GM21737 (cell line): ENCODE measurements at regions not wholly inside any gene's neighbourhood (a gene's known extent, or its start where the extent isn't known, plus 50 kb on each side); places are given as distances from the start of the nearest gene placed in this dataset.
"Not testable (repeated sequence)": the region's sequence is repeated elsewhere in the genome, so short reads cannot be mapped to it uniquely, and the experiment has no call there.

Experiments used
- ATAC-seq: cut with Tn5 transposase; IDR thresholded peaks from one replicate; pipeline ENCODE4 v1.9.1; 2021; ENCODE audit warnings: mild to moderate bottlenecking, moderate library complexity; ENCODE audit not compliant: unreplicated experiment

DNA sequence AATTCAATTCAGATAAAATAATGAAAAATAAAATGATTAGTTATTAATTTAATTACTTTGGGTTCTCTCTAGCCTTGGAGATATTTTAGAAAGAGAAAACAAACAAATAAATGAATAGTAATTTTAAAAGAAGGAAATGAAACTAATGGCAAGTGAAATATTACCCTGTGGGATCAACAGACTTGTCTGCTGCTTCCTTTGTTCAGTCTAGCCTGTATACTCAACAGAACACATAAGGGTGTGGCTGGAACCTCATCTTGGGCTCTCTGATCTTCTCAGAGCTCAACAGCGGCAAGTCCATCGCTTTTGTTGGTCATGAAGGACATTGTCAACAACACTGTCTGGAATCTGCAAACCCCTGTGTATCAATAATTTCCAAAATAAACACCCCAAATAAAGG is 904.9 kb downstream of the IPMK start:
- peak; percentile 78 for ATAC-seq

DNA sequence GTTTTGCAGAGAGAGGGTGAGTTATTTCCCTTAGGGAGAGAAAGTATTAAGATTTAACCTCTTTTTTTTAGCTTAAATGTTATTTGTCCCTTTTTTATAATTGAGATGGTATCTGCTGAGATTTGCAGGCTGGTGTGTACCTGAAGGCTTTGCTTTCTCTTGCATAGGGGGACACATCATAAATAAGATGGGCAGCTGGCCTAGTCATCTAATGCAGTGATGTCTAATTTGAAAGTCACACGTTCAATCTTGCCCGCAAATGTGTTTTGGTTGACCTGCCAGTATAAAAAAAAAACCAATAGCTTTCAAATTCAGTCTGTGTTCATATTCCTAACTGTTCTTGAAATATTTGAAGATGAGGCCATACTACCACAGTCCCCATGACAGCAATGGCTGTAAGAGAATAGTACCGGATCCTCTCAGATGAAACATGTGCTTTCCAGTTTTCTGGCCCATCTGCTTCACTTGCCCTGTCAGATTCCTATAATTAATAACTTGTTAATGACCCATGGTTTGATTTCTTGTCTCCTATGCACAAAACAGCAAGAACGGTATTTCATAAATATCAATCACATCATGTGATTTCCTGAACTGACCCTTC is 914.2 kb downstream of the IPMK start:
- ATAC-seq, result no peak

DNA sequence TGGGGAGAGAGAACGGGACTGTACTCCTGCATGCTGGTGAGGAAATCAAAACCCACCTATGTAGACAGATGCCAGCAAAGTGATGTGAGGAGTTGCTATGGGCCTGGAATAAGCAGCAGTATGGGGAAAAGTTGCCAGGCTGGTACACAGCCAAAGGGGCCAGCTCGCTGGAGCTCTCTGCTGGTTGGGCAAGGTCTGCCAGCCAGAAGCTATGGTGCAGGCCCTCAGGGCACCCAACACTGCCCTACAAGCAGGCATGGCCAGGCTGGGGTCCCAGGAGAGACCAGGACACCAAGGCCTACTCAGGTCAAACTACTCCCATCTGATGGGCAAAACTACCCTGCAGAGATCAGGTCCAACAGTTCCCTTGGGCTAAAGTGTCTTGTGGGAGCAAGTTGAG is 916.6 kb downstream of the IPMK start:
- ATAC-seq, result no peak

DNA sequence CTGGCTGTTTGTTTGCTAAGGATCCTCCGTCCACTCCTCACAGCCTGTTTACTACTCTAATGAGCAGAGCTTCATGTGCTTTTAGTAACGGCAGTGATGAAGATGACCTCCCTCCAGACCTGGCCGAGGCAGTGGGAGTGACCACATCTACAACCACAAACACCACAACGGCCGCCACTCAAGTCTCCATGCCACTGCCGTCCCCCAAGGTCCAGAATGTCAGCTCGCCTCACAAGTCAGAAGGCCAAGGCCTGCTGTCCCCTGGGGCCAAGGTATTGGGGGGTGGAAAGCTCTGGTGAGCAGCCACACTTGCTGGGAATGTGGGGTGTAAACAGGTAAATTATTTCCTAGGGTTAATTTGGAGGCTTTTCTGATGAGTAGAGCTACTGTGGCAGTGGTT is 926.4 kb downstream of the IPMK start:
- no peak for ATAC-seq

DNA sequence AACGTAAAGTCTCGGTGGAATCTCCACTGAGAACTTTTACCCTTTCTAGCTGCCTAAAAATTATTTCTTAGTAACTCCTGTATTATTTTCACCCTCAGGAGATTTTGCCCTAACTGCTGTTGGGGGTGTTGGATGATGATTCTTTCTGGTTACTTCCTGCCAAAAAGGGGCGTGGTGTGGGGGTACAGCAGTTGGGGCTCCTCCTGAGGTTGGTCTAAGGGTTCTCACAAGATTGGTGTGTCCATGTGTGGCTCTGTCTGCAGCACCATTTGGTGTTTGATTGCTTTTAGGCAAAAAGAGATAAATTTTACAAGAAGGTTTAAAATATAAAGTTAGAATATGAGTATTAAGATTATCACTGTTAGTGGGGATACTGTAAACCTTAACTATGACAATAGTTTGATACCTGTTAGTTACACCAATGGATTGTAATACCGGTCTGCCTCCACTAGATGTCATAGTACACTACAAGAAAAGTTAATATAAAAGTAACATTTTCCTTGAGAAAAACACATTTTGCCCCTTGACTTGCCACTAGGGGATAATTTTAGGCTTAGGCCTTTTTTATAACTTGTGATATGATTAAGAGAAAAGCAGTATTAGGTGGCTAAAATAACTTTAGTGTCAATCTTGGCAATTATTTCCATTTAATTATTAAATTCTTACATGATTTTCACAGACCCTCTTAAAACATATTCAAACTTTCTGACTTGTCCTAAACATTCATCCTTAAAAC is 928.7 kb downstream of the IPMK start:
- ATAC-seq, result no peak

DNA sequence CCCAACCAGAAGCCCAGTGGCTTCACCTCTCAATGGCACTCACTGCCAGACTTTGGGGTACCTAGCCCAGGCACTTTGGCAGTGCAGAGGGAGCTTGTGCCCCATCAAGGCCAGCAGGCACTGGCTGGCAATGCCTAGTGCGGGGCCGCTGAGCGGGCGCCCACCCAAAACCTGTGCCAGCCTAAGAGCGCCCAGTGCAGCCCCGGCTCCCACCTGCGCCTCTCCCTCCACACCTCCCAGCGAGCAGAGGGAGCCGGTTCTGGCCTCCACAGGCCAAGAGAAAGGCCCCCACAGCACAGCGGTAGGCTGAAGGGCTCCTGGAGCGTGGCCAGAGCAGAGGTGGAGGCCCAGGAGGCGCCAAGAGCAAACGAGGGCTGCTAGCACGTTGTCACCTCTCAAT is 930.8 kb downstream of the IPMK start:
- ATAC-seq, result no peak

DNA sequence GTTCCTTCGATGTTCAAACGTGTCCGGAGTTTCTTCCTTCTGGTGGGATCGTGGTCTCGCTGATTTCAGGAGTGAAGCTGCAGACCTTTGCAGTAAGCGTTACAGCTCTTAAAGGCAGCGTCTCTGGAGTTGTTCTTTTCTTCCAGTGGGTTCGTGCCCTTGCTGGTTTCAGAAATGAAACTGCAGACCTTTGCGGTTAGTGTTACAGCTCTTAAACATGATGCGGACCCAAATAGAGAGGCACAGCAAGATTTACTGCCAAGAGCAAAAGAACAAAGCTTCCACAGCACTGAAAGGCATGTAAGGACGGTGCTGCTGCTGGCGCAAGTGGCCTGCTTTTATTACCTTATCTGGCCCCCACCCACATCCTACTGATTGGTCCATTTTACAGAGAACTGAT is 931.4 kb downstream of the IPMK start:
- ATAC-seq, result no peak

DNA sequence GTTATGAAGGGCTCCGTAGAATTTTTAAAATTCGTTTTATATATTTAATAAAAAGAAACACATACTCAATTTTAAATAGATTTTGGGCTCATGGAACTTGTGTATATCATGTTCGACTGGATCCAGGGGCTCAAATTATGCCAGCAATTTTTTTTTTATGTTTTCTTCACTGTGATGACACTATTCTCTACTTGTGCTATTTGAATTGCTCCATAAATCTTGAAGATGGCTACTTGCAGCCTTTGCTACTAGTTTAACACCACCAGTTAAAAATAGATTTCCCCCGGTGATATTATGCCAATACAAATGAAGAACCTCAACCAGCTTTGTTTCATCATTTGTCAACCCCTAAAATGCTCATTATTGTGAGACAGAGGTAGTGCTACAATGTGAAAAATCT is 933.2 kb downstream of the IPMK start:
- no peak for ATAC-seq

DNA sequence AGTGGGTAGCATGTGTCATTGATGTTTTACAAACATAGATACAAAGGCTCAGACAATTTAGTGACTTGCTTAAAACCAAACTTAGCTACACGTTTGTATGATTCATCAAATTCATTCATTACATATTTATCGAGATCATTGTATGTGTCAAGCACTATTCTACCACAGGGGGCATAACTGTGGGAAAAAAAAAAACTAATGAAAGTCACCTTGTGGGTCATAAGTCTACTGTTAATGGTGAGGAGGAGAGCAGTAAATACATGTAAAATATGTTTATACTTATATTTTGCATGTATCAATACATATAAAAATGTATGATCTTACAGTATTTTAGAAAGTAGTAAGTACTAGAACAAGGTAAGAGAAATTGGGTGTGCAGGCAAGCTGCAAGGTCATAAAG is 933.8 kb downstream of the IPMK start:
- ATAC-seq, result no peak

DNA sequence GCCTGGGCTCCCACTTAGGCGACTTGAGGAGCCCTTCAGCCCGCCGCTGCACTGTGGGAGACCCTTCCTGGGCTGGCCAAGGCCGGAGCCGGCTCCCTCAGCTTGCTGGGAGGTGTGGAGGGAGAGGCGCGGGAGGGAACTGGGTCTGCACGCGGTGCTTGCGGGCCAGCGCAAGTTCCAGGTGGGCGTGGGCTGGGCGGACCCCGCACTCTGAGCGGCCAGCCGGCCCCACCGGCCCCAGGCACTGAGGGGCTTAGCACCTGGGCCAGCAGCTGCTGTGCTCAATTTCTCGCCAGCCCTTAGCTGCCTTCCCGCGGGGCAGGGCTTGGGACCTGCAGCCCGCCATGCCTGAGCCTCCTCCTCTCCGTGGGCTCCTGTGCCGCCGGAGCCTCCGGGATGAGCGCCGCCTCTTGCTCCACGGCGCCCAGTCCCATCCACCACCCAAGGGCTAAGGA is 946.3 kb downstream of the IPMK start:
- ATAC-seq, result not testable (repeated sequence)

DNA sequence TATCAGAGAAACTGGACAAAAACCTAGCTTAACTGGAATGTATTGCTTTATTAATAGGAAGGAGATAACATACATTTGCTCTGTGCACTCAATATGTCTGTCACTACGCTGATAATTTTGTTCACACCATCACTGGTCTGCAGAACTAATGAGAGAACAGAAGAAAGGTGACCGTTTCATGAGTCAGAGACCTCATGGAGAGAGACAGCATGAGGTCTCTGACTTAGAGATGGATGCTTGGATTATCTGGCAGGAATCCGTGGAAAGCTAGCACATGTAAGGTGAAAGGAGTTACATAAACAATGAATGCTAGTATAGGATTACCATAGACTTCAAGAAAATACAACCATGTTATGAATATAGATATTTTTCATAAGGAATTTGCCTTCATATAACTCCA is 947.3 kb downstream of the IPMK start:
- no peak for ATAC-seq

DNA sequence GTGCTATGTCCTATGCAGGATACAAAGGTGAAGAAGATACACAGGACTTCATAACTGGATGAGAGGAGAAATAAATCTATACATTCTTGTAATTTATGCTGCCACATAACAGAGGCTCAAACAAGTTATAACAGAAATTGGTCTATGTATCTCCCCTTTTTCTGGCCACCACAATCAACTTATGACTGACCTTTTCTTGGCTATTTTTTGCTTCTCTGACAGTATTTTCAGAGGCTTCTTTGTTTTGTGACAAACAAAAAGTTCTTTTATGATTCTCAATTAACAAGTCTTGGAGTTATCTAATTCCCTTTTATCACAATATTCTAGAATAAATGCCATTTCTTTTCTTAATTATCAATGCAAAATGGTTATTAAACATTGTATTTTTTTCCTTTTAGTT is 953.0 kb upstream of the ZWINT start:
- no peak for ATAC-seq

DNA sequence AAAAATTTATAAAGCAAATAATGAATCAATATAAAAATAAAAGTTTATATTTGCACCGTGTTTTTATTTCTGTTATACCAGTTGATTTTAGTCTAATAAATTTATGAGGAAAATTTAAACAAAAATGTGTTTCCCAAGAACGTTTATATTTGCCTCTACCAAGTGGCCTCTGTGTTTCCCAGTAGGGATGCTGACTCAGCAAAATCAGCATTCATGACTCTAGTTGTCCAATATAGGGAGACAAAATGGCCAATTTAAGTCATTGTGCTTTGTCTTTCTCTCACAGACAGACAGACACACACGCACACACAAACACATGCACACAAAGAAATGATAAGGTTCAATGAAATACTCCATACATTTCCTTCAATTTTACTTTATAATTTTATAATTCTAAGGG is 942.5 kb upstream of the ZWINT start:
- ATAC-seq, result no peak

DNA sequence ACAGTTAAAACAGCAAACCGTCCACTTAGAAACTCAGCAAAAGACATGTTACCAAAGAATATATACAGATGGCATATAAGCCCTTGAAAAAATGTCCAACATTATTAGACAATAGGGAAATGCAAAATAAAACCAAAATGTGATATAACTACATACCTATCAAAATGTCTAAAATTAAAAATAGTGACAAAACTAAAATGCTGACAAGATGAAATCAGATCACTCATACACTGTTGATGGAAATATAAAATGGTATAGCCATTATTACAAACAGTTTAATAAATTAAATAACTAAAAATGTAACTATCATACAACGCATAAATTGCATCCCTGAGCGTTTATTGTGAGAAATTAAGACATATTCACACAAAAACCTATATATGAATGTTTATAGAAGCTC is 939.7 kb upstream of the ZWINT start:
- no peak for ATAC-seq

DNA sequence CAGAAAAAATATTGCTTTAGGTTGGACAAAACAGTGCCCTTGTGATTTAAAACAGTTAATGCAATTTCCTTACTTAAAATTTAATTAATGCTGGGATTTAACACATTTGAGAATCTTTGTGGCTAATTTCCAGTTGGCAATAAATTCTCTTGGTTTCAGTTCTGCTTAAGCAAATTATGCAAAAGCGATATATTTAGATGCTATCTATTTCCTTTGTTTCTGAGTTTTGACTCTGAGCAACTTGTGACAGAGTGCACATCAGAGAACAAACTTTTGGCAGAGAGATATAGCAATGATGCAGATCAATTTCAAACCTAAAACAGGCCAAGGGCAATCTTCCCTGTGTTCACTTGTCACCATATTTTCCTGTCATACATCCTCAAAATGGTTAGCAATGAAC is 933.6 kb upstream of the ZWINT start:
- no peak for ATAC-seq

DNA sequence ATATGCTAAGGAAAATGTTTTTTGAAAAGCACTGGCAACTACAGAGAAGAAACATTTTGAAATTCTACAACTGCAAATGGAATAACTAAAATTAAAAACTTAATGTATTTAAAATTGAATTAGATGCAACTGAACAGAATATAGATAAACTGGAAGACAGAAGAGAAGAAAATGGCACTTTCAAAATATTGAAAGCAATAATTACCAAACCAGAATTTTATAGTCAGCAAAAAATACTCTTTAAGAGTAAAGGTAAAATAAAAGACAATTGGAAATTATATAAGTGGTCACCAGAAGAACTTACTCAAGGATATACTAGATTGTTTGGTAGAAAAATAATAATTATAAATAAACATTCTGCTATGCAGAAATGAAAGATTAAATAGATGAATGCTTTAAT is 927.7 kb upstream of the ZWINT start:
- ATAC-seq, result no peak

DNA sequence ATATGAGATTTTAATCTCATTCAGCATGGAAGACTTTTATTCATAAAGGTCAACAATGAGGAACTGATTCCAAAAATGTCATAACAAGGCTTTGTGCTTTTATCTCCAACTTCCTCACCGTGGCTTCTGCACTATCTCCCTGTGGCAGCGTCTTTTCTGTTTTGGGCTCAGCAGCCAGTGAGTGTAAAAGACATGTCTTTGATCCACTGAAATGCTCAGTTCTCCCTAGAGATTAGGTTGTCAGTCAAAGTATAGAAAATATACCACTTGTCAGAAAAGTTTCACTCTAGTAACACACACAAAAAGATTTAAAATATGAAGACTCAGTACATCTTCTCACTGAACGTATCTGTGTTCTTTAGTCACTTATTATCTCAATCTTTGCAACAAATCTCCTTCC is 901.8 kb upstream of the ZWINT start:
- no peak for ATAC-seq

DNA sequence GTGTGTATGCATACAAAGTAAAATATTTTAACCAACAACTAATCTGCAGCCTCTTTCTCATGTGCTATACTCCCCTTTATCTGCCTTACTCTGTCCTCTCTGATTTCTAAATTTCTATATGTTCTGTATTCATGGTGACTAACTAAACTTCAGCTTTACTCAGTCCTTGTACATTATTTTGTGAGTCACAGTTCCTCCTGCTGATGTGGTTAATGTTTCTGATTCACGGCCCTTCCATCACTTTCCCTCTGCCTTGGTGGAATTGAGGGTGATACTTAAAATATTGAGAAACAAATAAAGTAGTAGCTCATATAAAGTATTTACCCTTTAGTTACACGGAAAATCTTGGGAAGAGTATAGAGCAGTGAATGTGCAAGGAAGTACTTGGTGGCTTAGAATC is 899.1 kb upstream of the ZWINT start:
- no peak for ATAC-seq

DNA sequence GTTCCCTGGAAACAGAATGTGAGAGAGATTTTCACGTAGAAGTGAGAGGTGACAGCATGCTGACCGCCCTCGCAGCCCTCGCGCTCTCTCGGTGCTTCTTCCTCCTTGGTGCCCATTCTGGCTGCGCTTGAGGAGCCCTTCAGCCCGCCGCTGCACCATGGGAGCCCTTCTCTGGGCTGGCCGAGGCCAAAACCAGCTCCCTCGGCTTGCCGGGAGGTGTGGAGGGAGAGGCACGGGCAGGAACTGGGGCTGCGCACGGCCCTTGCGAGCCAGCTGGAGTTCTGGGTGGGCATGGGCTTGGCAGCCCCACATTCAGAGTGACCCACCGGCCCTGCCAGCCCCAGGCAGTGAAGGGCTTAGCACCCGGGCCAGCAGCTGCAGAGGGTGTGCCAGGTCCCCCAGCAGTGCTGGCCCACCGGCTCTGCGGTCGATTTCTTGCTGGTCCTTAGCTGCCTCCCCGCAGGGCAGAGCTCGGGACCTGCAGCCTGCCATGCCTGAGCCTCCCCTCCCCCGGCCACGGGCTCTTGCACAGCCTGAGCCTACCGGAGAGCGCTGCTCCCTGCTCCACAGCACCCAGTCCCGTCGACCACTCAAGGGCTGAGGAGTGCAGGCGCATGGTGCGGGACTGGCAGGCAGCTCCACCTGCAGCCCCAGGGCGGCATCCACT is 888.7 kb upstream of the ZWINT start:
- no peak for ATAC-seq

DNA sequence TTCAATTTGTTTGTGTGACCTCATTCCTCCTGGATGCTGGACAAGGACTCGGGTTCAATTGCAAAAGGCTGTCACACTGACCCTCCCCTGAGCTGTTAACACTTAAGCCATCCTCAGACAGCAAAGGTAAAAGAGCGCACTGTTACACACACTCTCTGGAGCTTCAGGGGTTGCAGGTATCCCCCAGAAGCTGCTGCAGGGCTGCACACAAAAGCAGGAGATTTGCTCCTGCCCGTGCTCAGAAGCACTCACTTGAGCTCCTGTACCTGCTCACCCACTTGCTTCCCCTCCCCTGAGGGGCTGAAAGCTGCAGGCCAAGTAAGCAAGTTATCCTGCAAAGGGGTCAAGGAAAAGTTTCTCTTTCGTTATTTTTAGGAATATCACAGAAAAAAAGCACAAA is 886.2 kb upstream of the ZWINT start:
- ATAC-seq, result no peak

DNA sequence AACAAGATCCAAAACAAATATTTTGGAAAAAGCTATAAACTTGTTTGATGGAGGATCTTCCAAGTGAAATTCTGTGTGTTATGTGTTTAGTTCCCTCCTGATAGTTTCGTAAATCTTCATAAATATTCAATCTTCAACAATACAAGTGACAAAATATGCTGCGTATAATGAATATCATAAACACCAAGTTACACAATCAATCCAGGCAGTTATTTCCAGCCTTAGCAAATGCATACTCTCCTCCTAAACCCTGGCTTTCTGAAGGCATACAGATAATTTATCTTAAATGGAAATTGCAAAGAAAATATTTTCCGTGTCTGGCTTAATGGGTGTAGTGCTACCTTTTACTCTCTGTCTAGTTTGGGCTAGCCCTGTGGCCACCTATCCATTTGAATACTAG is 864.9 kb upstream of the ZWINT start:
- no peak for ATAC-seq

DNA sequence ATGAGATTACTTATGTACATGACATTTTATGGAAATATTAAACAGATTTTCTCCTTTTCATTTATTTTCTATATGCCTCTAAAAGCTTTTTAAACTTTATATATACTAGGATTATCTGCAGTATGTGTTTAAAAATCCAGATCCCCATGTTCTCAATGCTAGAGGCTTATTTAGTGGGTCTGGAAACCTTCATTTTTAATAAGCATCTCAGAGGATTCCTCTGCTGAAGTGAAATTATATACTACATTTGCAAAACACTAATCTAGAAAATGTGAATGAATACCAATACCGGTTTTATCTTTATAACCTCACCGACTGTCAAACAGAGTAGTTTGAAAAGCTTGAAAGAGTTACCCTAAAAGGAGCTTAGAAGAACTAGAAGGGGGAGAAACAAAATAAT is 863.8 kb upstream of the ZWINT start:
- ATAC-seq, result no peak
